Heart right ventricle (tissue), 16 donors: ENCODE measurements at regions not wholly inside any gene's neighbourhood (a gene's known extent, or its start where the extent isn't known, plus 50 kb on each side); places are given as distances from the start of the nearest gene placed in this dataset.

Source experiments
- ATAC-seq, 8 donors: fragments of 200-7000 bp; cut with Tn5 transposase; one replicate each; pipeline ENCODE4 v1.9.1; 2020; ENCODE audit warnings: mild to moderate bottlenecking in 8 of 8, moderate library complexity in 8 of 8, moderate number of reproducible peaks in 1 of 8
- DNase-seq, 2 donors: peaks; one replicate each; pipeline ENCODE4 v3.0.0-alpha.2; 2020
- H3K27ac ChIP-seq, 10 donors: fragments of 200-600 bp; sonication (generic) in 2 of 10; one replicate each; pipeline versions ENCODE4 v1.5.0 to v1.8.0; 2020 to 2022; ENCODE audit warnings: mild to moderate bottlenecking in 3 of 10
- H3K27me3 ChIP-seq, 7 donors: fragments of 200-600 bp; one replicate each; pipeline ENCODE4 v1.8.0; 2021 to 2022; ENCODE audit warnings: mild to moderate bottlenecking in 2 of 7
- H3K36me3 ChIP-seq, 9 donors: fragments of 200-600 bp; sonication (generic) in 1 of 9; one replicate each; pipeline versions ENCODE4 v1.5.0 to v1.8.0; 2020 to 2022; ENCODE audit warnings: mild to moderate bottlenecking in 2 of 9
- H3K4me1 ChIP-seq, 9 donors: fragments of 200-600 bp; sonication (generic) in 1 of 9; one replicate each; pipeline versions ENCODE4 v1.5.0 to v1.8.0; 2020 to 2022; ENCODE audit warnings: mild to moderate bottlenecking in 4 of 9
- H3K4me3 ChIP-seq, 10 donors: fragments of 200-600 bp; sonication (generic) in 2 of 10; one replicate each; pipeline versions ENCODE4 v1.5.0 to v1.8.0; 2020 to 2022; ENCODE audit warnings: mild to moderate bottlenecking in 7 of 10, moderate library complexity in 2 of 10
- H3K9me3 ChIP-seq, 11 donors: fragments of 200-600 bp in 10 of 11; sonication (generic) in 2 of 11; one replicate each; pipeline versions ENCODE4 v1.5.0 to v1.8.0; 2013 to 2022; ENCODE audit warnings: mild to moderate bottlenecking in 2 of 11, control low read depth in 1 of 11, moderate library complexity in 1 of 11
- WGBS, 2 donors: extraction: QIAGEN DNeasy Blood & Tissue Kit; methylation state at CpG; one replicate each; pipeline ENCODE4 v1.1.7; 2013; ENCODE audit warnings: inconsistent platforms in 1 of 2; 5-methylcytosine and 5-hydroxymethylcytosine counted together
- intact Hi-C, 10 donors: fragments of 100-400 bp; cut with DNase I; formaldehyde crosslinking; loops; one replicate each; pipeline versions ENCODE4 v1.11.1 to v1.14.2; 2022
- TF ChIP-seq, protein P1 (sequence below), 9 donors: fragments of 200-600 bp; sonication (generic) in 2 of 9; IDR thresholded peaks; one replicate each; pipeline versions ENCODE4 v1.5.0 to v1.8.0; 2021 to 2022; ENCODE audit warnings: antibody characterized with exemption in 9 of 9, mild to moderate bottlenecking in 5 of 9, moderate library complexity in 1 of 9
- donor health status: Arrhythmogenic right ventricular cardiomyopathy.
- donor health status: ischemic (EF 13 %, LVEDD 7.1; RV severe dilation, severe dysfunction).
- donor health status: healthy with polysubstance abuse.
- donor health status: DM: no; HTN: yes; CAD: no.
- donor health status: DM: no; HTN: no; CAD: no.
- donor health status: ischemic (EF 25% LVEDD 6.9; RV normal size, moderate dysfunction).
- donor health status: ischemic (EF 25% LVEDD 5.7; RV mildly dilated, moderate dysfunction).
- donor health status: healthy.
- donor health status: DM: yes; HTN: yes; CAD: no.
- donor health status: Ischemic cardiomyopathy.
- donor health status: ischemic (EF 35%, LVEDD 5.7; RV mildly dilated, moderate dysfunction).
- donor health status: nonischemic (EF 11% LVEDD 7.7; RV severe dilation, severe dysfunction).
- donor health status: DM: yes; HTN: yes; CAD: no.
- donor health status: PGD.
- donor health status: ischemic (EF 29% LVEDD 5.4; RV normal size, mild dysfunction).
- donor health status: nonischemic (EF 23%, LVEDD 6.1; RV moderate dilation, normal function).

DNA sequence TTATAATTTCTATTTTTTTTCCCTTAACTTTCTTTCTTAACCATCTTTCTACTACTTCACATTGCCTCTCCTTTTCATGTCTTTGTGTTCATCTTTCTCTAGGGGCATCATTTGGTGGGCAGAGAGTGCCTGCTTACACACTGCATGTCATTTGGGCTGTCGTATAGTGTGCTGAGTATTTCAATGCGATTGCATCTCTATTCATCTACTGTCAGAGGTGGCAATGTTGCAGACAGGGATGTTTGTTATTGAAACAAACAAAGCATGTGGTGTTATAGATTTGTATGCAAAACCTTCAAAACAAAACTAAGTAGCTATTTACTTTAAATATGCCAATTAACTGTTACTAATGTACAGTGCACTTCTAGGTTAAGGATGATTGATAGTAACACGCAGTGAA lies 141.1 kb upstream of the MEF2C start:
- no peaks in the 10 kb centered on the region for H3K27me3 ChIP-seq
- DNase-seq (no peak), ATAC-seq (no peak)
- H3K9me3 ChIP-seq = no peaks in the 10 kb centered on the region
- H3K4me1 ChIP-seq = no peaks in the 10 kb centered on the region
- no peak overlapping the region for H3K4me3 ChIP-seq
- intact Hi-C loops = no loop called here
- H3K27ac ChIP-seq = no peak overlapping the region
- no peaks in the 10 kb centered on the region for H3K36me3 ChIP-seq
- 91 to 95% methylated on average over 3 of the region's 3 CpGs for WGBS, 2 donors
- TF ChIP-seq, protein P1, sequence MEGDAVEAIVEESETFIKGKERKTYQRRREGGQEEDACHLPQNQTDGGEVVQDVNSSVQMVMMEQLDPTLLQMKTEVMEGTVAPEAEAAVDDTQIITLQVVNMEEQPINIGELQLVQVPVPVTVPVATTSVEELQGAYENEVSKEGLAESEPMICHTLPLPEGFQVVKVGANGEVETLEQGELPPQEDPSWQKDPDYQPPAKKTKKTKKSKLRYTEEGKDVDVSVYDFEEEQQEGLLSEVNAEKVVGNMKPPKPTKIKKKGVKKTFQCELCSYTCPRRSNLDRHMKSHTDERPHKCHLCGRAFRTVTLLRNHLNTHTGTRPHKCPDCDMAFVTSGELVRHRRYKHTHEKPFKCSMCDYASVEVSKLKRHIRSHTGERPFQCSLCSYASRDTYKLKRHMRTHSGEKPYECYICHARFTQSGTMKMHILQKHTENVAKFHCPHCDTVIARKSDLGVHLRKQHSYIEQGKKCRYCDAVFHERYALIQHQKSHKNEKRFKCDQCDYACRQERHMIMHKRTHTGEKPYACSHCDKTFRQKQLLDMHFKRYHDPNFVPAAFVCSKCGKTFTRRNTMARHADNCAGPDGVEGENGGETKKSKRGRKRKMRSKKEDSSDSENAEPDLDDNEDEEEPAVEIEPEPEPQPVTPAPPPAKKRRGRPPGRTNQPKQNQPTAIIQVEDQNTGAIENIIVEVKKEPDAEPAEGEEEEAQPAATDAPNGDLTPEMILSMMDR (IDR thresholded peaks at IDR 0.05) = no peak

DNA sequence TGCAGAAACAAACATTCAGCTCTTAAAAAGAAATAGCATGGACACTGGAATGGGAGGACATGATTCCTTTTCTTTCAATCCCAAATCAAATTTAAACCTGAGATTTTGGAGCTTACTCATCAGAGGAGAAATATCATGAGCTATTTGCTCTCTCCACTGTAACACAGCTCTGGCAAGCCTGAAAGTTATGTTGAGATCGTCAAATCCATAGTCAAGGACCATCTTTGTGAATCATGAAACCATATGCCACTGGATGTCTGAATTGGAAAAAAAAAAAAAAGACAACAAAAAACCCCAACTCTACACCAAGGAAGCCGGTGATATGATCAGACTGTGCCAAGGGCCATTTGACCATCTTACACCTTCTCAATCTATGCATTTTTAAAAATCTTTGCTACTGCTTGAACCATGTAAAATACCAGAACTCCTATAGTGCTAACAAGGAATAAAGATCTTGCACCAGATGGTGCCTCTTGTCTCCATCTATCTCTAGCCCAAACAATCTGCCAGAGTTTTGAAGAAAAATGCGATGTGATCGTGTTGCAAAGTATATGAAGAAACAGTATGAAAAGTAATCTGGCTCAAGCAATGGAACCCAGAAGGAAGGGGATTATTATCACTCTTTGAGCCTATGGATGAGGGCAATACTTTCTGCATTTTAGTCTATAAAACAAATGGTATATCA lies 138.1 kb upstream of the MEF2C start:
- H3K27me3 ChIP-seq = no peaks in the 10 kb centered on the region

DNA sequence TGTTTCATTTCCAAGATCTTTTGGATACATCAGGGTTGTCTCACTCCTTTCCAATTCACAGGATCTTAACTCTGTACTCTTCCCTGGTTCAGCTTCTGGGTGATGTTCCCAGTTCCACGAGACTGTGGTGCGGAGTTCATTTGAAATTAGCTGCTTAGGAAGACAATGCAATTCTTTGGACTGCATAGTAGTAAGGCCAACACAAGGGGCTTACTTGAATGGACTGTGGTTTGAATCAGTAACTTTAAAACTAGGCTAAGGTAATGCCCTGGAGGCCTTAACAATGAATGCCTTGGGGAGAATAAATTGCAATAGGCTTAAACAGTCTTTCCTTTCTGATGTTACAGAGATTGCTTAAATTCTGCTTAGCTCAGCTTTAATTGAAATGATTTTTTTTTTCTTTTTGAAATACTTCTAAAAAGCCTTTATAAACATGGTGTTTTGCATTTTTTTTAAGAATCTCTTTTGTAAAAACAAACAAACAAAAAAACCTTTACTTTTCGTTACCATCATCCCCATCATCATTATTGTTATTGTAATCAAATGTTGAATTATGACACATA lies 133.8 kb upstream of the MEF2C start:
- 94% methylated on average over 3 of the region's 3 CpGs for WGBS, 2 donors
- H3K36me3 ChIP-seq = no peaks in the 10 kb centered on the region
- TF ChIP-seq, protein P1 (IDR thresholded peaks at IDR 0.05) = no peak

More for the DNA sequence above, 138.1 kb upstream of the MEF2C start:
- DNase-seq = no peak
- TF ChIP-seq, protein P1 (IDR thresholded peaks at IDR 0.05) = no peak
- WGBS, 2 donors = 96 to 99% methylated on average over 4 of the region's 4 CpGs
- H3K9me3 ChIP-seq = no peaks in the 10 kb centered on the region
- H3K4me1 ChIP-seq = no peaks in the 10 kb centered on the region
- H3K27ac ChIP-seq = no peak overlapping the region
- ATAC-seq = no peak
- H3K4me3 ChIP-seq = no peak overlapping the region
- no peaks in the 10 kb centered on the region for H3K36me3 ChIP-seq
- intact Hi-C loops = no loop called here

DNA sequence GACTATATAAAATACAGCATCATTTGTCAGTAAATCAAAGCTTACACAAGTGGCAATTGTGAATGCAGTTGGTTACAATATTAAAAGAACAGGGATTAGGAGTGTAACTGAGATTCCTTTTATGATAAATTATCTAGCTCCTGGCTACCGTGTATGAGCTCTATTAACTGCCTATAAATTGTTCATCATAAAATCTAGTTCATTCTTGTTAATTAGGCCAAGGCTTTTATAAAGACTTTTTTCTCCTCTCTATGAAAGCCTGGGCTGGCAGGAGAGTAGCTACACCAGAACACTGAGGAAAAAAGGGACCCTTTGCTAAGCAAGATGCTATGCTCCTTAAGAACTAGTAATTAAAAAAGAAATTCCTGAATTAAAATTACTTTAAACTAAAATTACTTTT lies 132.4 kb upstream of the MEF2C start:
- H3K9me3 ChIP-seq = no peaks in the 10 kb centered on the region
- TF ChIP-seq, protein P1 (IDR thresholded peaks at IDR 0.05) = no peak
- intact Hi-C loops = no loop called here
- 73 to 84% methylated on average over 1 of the region's 1 CpG for WGBS, 2 donors
- no peak overlapping the region for H3K4me3 ChIP-seq
- no peaks in the 10 kb centered on the region for H3K36me3 ChIP-seq
- no peaks in the 10 kb centered on the region for H3K4me1 ChIP-seq
- H3K27ac ChIP-seq = no peak overlapping the region
- ATAC-seq (no peak), DNase-seq (no peak)
- no peaks in the 10 kb centered on the region for H3K27me3 ChIP-seq

More for the DNA sequence above, 133.8 kb upstream of the MEF2C start:
- Histone ChIP-seq H3K27ac (no peak overlapping the region), H3K4me1 (no peaks in the 10 kb centered on the region), H3K27me3 (no peaks in the 10 kb centered on the region), H3K4me3 (no peak overlapping the region), H3K9me3 (no peaks in the 10 kb centered on the region)
- DNase-seq (no peak), ATAC-seq (no peak)
- intact Hi-C loops = no loop called here
